B cell (primary cell): ENCODE measurements at regions not wholly inside any gene's neighbourhood (a gene's known extent, or its start where the extent isn't known, plus 50 kb on each side); places are given as distances from the start of the nearest gene placed in this dataset.

Experiments used
- CTCF ChIP-seq: fragments of 200-600 bp; IDR thresholded peaks from one replicate; pipeline ENCODE4 v1.8.0; 2022; ENCODE audit warnings: antibody characterized with exemption, mild to moderate bottlenecking
- EZH2 ChIP-seq: IDR thresholded peaks from 2 replicates; pipeline ENCODE4 v1.6.1; 2012; ENCODE audit warnings: borderline replicate concordance, low read depth, mild to moderate bottlenecking, moderate library complexity, low read length; ENCODE audit not compliant: insufficient read depth, poor library complexity, severe bottlenecking

- no peak for TF ChIP-seq CTCF
- no peak for TF ChIP-seq EZH2
Observed at GRCh38 chr6:76803038-76803580, 660.2 kb downstream of the HTR1B start.
